ENCODE measurements at regions not wholly inside any gene's neighbourhood (a gene's known extent, or its start where the extent isn't known, plus 50 kb on each side); places are given as distances from the start of the nearest gene placed in this dataset.
"Not testable (repeated sequence)": the region's sequence is repeated elsewhere in the genome, so short reads cannot be mapped to it uniquely, and the experiment has no call there.

DNA sequence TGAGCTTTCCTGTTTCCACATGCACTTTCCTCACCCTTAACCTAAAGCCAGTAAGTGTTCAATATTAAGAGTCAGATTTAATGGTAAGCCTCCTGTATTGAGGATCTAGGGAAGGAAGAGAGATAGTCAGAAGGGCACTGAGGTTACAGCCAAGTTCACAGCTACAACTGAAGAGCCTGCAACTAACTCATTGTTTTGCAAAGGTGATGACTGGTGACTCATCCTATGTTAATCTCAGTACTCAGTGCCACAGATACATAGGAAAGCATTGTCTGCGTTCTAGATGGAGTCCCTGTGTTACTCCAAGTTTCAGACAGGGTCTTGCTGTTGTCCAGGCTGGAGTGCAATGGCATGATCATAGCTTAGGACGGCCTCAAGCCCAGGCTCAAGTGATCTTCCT lies 157.0 kb upstream of the RBM19 start:
- no peak for DNase-seq

- no peak for DNase-seq
Measured at GRCh38 chr12:114122016-114122415, 155.9 kb upstream of the RBM19 start.

DNA sequence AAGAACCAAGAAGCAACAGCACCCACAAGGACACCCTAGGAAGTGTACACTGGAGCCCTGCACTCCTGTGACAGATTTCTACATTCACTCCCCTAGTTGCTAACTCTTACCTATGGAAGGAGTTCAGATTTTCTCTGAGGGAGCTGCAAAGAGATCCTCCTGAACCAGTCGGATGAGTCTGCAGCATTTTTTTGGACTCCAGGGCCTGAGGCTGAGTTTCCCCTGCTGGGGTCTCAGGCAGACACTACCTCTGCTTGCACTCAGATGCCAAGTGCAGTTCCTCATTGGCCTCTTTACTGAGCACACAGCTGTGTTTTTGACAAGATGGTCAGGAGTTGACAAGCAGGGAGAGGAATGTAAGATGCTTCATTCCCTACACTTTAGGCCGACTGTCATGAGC lies 153.2 kb upstream of the RBM19 start:
- DNase-seq, result no peak

DNA sequence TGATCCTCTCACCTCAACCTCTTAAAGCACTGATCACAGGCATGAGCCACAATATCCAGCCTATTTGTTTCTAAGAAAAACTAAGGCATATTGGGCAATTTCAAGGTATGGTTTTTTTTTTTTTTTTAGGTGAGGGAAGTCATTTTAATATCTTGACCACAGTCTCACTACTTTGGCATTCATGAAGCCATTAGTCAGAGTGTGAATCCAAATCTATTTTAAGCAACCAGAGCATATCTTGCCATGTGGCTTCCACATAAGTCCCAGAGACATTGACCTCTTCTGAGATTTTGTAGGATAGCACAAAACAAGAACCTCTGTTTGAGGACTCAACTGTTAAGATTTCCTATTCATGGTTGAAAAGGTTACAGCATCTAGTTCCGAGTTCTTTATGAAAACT lies 130.3 kb upstream of the RBM19 start:
- no peak for DNase-seq

DNA sequence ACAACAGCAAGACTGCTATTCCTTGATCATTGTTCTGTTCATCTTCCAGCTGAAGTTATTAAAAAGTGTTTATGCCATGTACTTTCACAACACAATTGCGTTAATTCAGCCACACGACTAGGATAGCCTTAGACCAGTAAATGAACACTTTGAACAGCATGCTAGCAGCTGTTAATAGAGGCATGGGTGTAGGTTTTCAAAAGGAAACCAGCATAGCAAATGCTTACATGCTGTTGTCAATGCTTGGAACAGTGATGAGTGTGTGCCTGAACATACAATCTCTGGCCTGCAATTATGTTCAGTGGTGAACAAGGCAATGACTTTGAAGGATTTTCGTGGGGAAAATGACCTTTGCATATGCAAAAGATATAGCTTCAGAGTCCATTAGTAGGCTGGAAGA lies 127.4 kb upstream of the RBM19 start:
- no peak for DNase-seq

GRCh38 chr12:114092981-114093380 lies 126.9 kb upstream of the RBM19 start:
- DNase-seq, result no peak

- no peak for DNase-seq
Measured at GRCh38 chr12:114090211-114090610, 124.1 kb upstream of the RBM19 start.

DNA sequence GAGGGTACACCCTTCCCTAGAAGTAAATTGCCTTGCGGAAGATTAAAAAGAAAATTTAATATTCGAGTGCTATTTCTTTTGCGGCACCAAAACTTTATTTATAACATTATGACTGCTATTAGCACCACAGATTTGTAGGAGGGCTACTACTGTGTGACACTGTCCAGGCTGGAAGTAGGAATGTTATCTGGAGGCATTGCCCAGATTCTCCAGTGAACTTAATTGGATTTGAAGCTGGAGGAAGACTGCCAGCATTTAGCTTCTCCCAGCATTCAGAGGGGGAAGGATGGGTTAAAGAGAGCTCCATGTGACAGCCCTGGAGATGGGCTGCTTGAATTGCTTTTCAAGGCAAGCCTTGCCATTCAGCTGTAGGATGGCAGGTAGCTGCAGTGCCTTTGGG lies 107.0 kb upstream of the RBM19 start:
- no peak for DNase-seq

DNA sequence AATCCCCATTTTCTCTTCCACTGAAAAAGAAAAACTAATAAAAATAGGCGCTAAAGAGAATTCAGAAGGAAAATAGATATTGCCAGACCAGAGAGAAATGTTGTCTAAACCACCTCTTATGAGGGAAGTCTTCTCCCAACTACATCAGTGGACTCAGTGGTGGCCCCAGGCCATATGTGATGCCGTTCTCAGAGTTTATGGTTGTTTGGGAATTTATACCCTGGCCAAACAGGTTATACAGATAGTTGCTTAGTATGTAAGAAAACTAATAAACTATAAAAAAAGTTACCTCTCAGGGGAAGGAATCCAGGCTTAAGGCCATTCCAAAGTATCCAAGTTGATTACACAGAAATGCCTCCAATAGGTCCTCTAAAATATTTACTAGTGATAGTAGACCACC lies 103.4 kb upstream of the RBM19 start:
- no peak for DNase-seq

DNA sequence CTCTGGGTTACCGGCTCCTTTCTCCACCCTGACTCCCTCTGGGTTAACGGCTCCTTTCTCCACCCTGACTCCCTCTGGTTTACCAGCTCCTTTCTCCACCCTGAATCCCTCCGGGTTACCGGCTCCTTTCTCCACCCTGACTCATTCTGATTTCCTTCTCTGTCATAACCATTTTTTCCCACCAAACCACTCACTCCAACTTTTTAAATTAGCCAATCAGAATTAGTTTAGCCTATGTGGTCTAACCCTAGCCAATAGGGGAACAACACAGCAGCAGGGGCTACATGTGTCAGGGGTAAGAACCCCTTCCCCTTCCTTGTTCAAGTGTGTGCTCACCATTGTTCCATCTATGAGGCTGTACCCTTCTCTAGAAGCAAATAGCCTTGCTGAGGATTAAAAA lies 98.4 kb upstream of the RBM19 start:
- no peak for DNase-seq

- not testable (repeated sequence) for DNase-seq
Measured at GRCh38 chr12:114064034-114064433, 97.9 kb upstream of the RBM19 start.

- DNase-seq, result no peak
Measured at GRCh38 chr12:114063435-114063834, 97.3 kb upstream of the RBM19 start.

GRCh38 chr12:114056351-114056750 lies 90.2 kb upstream of the RBM19 start:
- DNase-seq, result not testable (repeated sequence)

GRCh38 chr12:114054982-114055381 lies 88.9 kb upstream of the RBM19 start:
- no peak for DNase-seq

DNA sequence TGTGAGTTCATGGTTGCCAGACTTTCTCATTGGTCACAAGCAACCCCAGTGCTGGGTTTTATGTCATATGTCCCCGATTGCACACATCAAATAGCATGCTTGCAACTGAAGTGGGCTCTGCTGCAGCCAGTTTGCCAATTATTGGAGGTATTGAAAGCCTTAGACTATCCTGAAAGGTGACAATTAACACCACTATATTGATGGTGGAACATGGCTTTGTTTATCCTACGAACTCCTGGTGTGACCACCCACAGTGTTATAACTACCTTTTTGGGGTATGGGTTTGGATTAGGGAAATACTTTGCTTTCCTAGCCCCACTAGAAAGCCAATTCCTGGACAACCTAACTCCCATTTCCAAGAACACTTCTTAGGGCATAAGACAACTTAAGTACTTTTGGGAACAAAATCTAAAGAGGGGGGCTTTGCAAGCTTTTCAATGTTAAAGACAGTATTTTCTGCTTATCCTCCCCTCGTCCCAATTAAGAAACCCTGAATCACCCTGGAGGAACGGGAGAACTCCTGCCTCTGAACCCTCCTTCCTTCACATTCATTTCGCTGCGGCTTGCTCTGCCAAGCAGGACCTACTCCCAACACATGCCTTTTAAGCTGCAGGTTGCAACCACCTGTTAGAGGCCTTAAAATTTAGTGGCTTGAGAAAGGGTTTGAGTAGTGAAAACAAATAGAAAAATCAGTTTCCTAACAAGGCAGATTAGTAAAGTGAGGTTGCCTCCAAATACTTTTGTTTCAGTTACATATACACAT lies 80.3 kb upstream of the RBM19 start:
- DNase-seq, result no peak

- DNase-seq, result no peak
Measured at GRCh38 chr12:114045349-114045748, 79.2 kb upstream of the RBM19 start.

- DNase-seq, result no peak
Measured at GRCh38 chr12:114041590-114041989, 75.5 kb upstream of the RBM19 start.

DNA sequence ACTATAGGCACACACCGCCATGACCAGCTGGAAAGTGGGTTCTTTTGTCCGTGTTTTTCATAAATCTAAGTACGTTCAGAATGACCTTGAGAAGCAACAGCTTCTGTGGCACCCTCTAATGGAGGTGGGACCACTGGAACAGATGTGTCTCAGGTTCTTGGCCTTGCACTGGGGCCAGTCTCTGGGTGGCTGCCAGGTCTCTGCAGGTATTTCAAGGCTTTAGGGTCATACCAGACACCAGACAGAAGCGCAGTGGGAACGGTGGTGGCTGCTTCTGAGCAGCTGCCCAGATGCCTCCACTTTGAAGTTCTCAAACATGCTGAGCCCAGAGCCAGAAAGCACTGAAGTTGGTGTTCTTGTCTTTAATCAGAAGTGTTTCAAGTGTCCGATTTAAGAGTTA lies 75.0 kb upstream of the RBM19 start:
- DNase-seq, result no peak

- no peak for DNase-seq
Measured at GRCh38 chr12:114038962-114039361, 72.8 kb upstream of the RBM19 start.

GRCh38 chr12:114032801-114033200 lies 66.7 kb upstream of the RBM19 start:
- no peak for DNase-seq

DNA sequence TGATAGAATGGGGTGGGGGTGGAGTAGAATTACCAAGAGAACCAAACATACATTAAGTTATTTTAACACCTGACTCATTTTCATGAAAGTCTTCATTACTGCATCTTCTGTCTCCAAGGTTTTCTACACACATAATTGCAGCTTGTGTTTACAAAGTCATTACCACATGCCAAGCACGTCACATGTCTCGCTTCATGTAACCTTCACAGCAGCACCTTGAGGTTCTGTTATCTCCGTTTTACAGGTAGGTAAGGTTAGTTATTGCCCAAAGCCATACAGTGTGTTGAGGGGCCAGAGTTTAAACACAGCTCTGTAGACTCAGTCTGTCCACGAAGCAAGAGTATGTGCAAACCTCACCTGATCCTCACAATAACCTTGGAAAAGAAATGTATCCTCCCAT lies 64.3 kb upstream of the RBM19 start:
- DNase-seq, result no peak

- DNase-seq, result no peak
Measured at GRCh38 chr12:114026805-114027204, 60.7 kb upstream of the RBM19 start.

- DNase-seq, result no peak
Measured at GRCh38 chr12:114025935-114026334, 59.8 kb upstream of the RBM19 start.

DNA sequence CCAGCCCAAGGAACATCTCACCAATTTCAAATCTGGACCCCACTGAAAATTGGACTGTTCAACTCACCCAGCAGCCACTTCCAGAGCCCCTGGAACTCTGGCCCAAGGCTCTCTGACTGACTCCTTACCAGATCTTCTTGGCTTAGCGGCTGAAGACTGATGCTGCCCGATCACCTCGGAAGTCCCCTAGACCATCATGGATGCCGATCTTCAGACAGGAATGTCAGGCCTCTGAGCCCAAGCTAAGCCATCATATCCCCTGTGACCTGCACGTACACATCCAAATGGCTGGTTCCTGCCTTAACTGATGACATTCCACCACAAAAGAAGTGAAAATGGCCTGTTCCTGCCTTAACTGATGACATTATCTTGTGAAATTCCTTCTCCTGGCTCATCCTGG lies 56.0 kb upstream of the RBM19 start:
- not testable (repeated sequence) for DNase-seq
